H9 (cell line): ENCODE measurements at regions not wholly inside any gene's neighbourhood (a gene's known extent, or its start where the extent isn't known, plus 50 kb on each side); places are given as distances from the start of the nearest gene placed in this dataset.

Experiments
- DNase-seq: peaks from one replicate; pipeline ENCODE4 v3.0.0-alpha.2; 2017
- H2AFZ ChIP-seq: one replicate; pipeline ENCODE4 v1.6.1; 2013; ENCODE audit warnings: mild to moderate bottlenecking, low read length, control low read depth, moderate library complexity
- H2AK5ac ChIP-seq: 2 replicates; pipeline ENCODE4 v1.6.1; 2013; ENCODE audit warnings: low read length, control low read depth, mixed read lengths; ENCODE audit not compliant: insufficient read length
- H2BK120ac ChIP-seq: one replicate; pipeline ENCODE4 v1.6.1; 2013; ENCODE audit warnings: low read depth, mild to moderate bottlenecking, low read length, control low read depth, inconsistent platforms; ENCODE audit not compliant: poor library complexity, severe bottlenecking
- H2BK12ac ChIP-seq: 2 replicates; pipeline ENCODE4 v1.6.1; 2013; ENCODE audit warnings: low read length, control low read depth, mixed read lengths, low read depth; ENCODE audit not compliant: insufficient read length
- H2BK15ac ChIP-seq: 2 replicates; pipeline ENCODE4 v1.6.1; 2013; ENCODE audit warnings: low read depth, low read length, control low read depth
- H2BK20ac ChIP-seq: one replicate; pipeline ENCODE4 v1.6.1; 2013; ENCODE audit warnings: low read depth, mild to moderate bottlenecking, low read length, control low read depth, inconsistent platforms; ENCODE audit not compliant: poor library complexity, severe bottlenecking
- H2BK5ac ChIP-seq: 2 replicates; pipeline ENCODE4 v1.6.1; 2013; ENCODE audit warnings: low read length, control low read depth, mixed read lengths; ENCODE audit not compliant: insufficient read length
- H3K14ac ChIP-seq: 2 replicates; pipeline ENCODE4 v1.6.1; 2013; ENCODE audit warnings: low read length, control low read depth; ENCODE audit not compliant: insufficient read depth
- H3K18ac ChIP-seq: 2 replicates; pipeline ENCODE4 v1.6.1; 2013; ENCODE audit warnings: low read depth, mild to moderate bottlenecking, mixed read lengths, low read length, control low read depth; ENCODE audit not compliant: insufficient read length
- H3K23ac ChIP-seq: 2 replicates; pipeline ENCODE4 v1.6.1; 2013; ENCODE audit warnings: low read length, control low read depth, mixed read lengths, low read depth; ENCODE audit not compliant: insufficient read length
- H3K23me2 ChIP-seq: 2 replicates; pipeline ENCODE4 v1.6.1; 2013; ENCODE audit warnings: low read depth, mild to moderate bottlenecking, mixed read lengths, low read length, control low read depth; ENCODE audit not compliant: insufficient read length, poor library complexity, severe bottlenecking
- H3K27ac ChIP-seq: 2 replicates; pipeline ENCODE4 v1.5.1; 2013; ENCODE audit warnings: low read length, control low read depth, mixed read lengths, low read depth; ENCODE audit not compliant: insufficient read length
- H3K27me3 ChIP-seq: 2 replicates; pipeline ENCODE4 v1.6.1; 2013; ENCODE audit warnings: low read length, control low read depth, inconsistent platforms; ENCODE audit not compliant: insufficient read depth
- H3K4ac ChIP-seq: 2 replicates; pipeline ENCODE4 v1.6.1; 2013; ENCODE audit warnings: low read depth, mild to moderate bottlenecking, control low read depth, inconsistent platforms, low read length, moderate library complexity
- H3K4me1 ChIP-seq: 2 replicates; pipeline ENCODE4 v1.6.1; 2013; ENCODE audit warnings: low read length, control low read depth, inconsistent platforms; ENCODE audit not compliant: insufficient read depth
- H3K4me2 ChIP-seq: 2 replicates; pipeline ENCODE4 v1.6.1; 2013; ENCODE audit warnings: low read length, control low read depth, mixed read lengths; ENCODE audit not compliant: insufficient read length, insufficient read depth
- H3K56ac ChIP-seq: 2 replicates; pipeline ENCODE4 v1.6.1; 2013; ENCODE audit warnings: low read depth, mild to moderate bottlenecking, mixed read lengths, low read length, control low read depth; ENCODE audit not compliant: insufficient read length
- H3K79me1 ChIP-seq: 2 replicates; pipeline ENCODE4 v1.6.1; 2013; ENCODE audit warnings: low read depth, mild to moderate bottlenecking, moderate library complexity, low read length, control low read depth, inconsistent platforms; ENCODE audit not compliant: insufficient read depth, poor library complexity, severe bottlenecking
- H3K79me2 ChIP-seq: 2 replicates; pipeline ENCODE4 v1.6.1; 2013; ENCODE audit warnings: low read length, control low read depth, inconsistent platforms; ENCODE audit not compliant: insufficient read depth
- H3K9ac ChIP-seq: 2 replicates; pipeline ENCODE4 v1.6.1; 2013; ENCODE audit warnings: low read length, control low read depth, mixed read lengths; ENCODE audit not compliant: insufficient read length; ENCODE audit errors: extremely low read depth
- H3K9me3 ChIP-seq: one replicate; pipeline ENCODE4 v1.6.1; 2013; ENCODE audit warnings: low read depth, low read length, inconsistent platforms; ENCODE audit not compliant: control insufficient read depth
- H3T11ph ChIP-seq: one replicate; pipeline ENCODE4 v1.6.1; 2013; ENCODE audit warnings: mild to moderate bottlenecking, low read length, control low read depth, inconsistent platforms
- H4K20me1 ChIP-seq: one replicate; pipeline ENCODE4 v1.6.1; 2013; ENCODE audit not compliant: control insufficient read depth, insufficient read length, insufficient read depth
- H4K5ac ChIP-seq: 2 replicates; pipeline ENCODE4 v1.6.1; 2013; ENCODE audit warnings: low read depth, mild to moderate bottlenecking, mixed read lengths, low read length, control low read depth; ENCODE audit not compliant: insufficient read length
- H4K8ac ChIP-seq: replicated peaks from 2 replicates; pipeline ENCODE4 v1.6.1; 2013; ENCODE audit warnings: low read length, control low read depth, mixed read lengths, low read depth; ENCODE audit not compliant: insufficient read length
- H4K91ac ChIP-seq: 2 replicates; pipeline ENCODE4 v1.6.1; 2013; ENCODE audit warnings: low read depth, mild to moderate bottlenecking, moderate library complexity, mixed read lengths, low read length, control low read depth; ENCODE audit not compliant: insufficient read length
- H3K27ac Mint-ChIP-seq, 3 experiments: 2 replicates in 2 of 3; 3 replicates in 1 of 3; pipeline ENCODE4 v1.8.0; 2020 to 2021; ENCODE audit warnings: mixed read lengths in 3 of 3, mild to moderate bottlenecking in 1 of 3, moderate library complexity in 1 of 3
- H3K27me3 Mint-ChIP-seq: 2 replicates; pipeline ENCODE4 v1.8.0; 2021; ENCODE audit warnings: low read depth, mild to moderate bottlenecking, moderate library complexity, mixed read lengths
- H3K36me3 Mint-ChIP-seq, 3 experiments: 2 replicates in 2 of 3; 3 replicates in 1 of 3; pipeline ENCODE4 v1.8.0; 2020 to 2021; ENCODE audit warnings: low read depth in 3 of 3, mixed read lengths in 3 of 3; ENCODE audit not compliant: insufficient read depth in 1 of 3
- H3K4me1 Mint-ChIP-seq, 2 experiments: 2 replicates each; pipeline ENCODE4 v1.8.0; 2020; ENCODE audit warnings: mixed read lengths in 2 of 2
- H3K4me3 Mint-ChIP-seq, 2 experiments: 2 replicates in 1 of 2; 3 replicates in 1 of 2; pipeline ENCODE4 v1.8.0; 2020 to 2021; ENCODE audit warnings: mild to moderate bottlenecking in 2 of 2, mixed read lengths in 2 of 2, moderate library complexity in 1 of 2
- H3K9me3 Mint-ChIP-seq, 2 experiments: 2 replicates in 1 of 2; 3 replicates in 1 of 2; pipeline ENCODE4 v1.8.0; 2020; ENCODE audit warnings: mild to moderate bottlenecking in 2 of 2, mixed read lengths in 2 of 2, moderate library complexity in 1 of 2
- CTCF ChIP-seq: fragments of 200-600 bp; sonication (generic); conservative IDR thresholded peaks from 3 replicates; pipeline ENCODE4 v1.8.0; 2021; ENCODE audit warnings: antibody characterized with exemption, mild to moderate bottlenecking
- WGBS: extraction: QIAGEN DNeasy Blood & Tissue Kit; methylation state at CpG from one replicate; pipeline ENCODE4 v1.1.7; 2013; ENCODE audit warnings: missing lambda C conversion rate, low lambda C conversion rate, mixed read lengths; ENCODE audit not compliant: insufficient read length; ENCODE audit errors: extremely low coverage; 5-methylcytosine and 5-hydroxymethylcytosine counted together

- H2BK20ac ChIP-seq = no peak overlapping the region
- Mint-ChIP-seq H3K36me3 (peaks cover 2 to 8% (median 2%) of the 10 kb centered on the region in 3 experiments; a peak in 5 of 7 replicates), H3K4me3 (no peak overlapping the region; a peak in 1 of 5 replicates), H3K27me3 (peaks cover 2% of the 10 kb centered on the region; the same call in 1 of the 2 replicates), H3K27ac (peak overlapping the region in 2 of 3 experiments; percentile 47 to 93; a peak in 1 of 7 replicates), H3K9me3 (peaks cover 9 to 13% of the 10 kb centered on the region in 2 experiments), H3K4me1 (no peaks in the 10 kb centered on the region; a peak in 1 of 4 replicates)
- H3K27ac ChIP-seq = no peak overlapping the region
- H3K18ac ChIP-seq = no peak overlapping the region
- no peak overlapping the region for H2BK15ac ChIP-seq
- H3K14ac ChIP-seq = no peak overlapping the region
- TF ChIP-seq CTCF = no peak
- H3K4ac ChIP-seq = no peak overlapping the region
- no peak overlapping the region for H3K23ac ChIP-seq
- no peak overlapping the region for H2BK12ac ChIP-seq
- H3K9me3 ChIP-seq = no peaks in the 10 kb centered on the region
- no peak overlapping the region for H4K91ac ChIP-seq
- H4K5ac ChIP-seq = no peak overlapping the region
- no peaks in the 10 kb centered on the region for H4K20me1 ChIP-seq
- H3K27me3 ChIP-seq = no peaks in the 10 kb centered on the region
- no peak overlapping the region for H2AFZ ChIP-seq
- no peak overlapping the region for H2AK5ac ChIP-seq
- H3K23me2 ChIP-seq = no peaks in the 10 kb centered on the region
- no peak overlapping the region for H2BK5ac ChIP-seq
- H3K79me1 ChIP-seq = no peaks in the 10 kb centered on the region
- no peaks in the 10 kb centered on the region for H3K4me1 ChIP-seq
- no peak for DNase-seq
- no peak overlapping the region for H3K4me2 ChIP-seq
- no peak overlapping the region for H2BK120ac ChIP-seq
- H3K9ac ChIP-seq = no peak overlapping the region
- no peaks in the 10 kb centered on the region for H3K79me2 ChIP-seq
- H4K8ac ChIP-seq = no peak overlapping the region
- no CpG with 5 or more reads among the region's 6 CpGs for WGBS
- no peak overlapping the region for H3T11ph ChIP-seq
- H3K56ac ChIP-seq = no peak overlapping the region
Measured at GRCh38 chr1:93751377-93752250, 70.0 kb upstream of the BCAR3 start.
